Tibial nerve (tissue), 4 donors: ENCODE measurements at regions not wholly inside any gene's neighbourhood (a gene's known extent, or its start where the extent isn't known, plus 50 kb on each side); places are given as distances from the start of the nearest gene placed in this dataset.

ENCODE experiments used
- EP300 ChIP-seq, 2 donors: sonication (generic); formaldehyde crosslinking; IDR thresholded peaks; one replicate each; pipeline ENCODE4 v1.6.1; 2017; ENCODE audit warnings: antibody characterized with exemption in 2 of 2, mild to moderate bottlenecking in 1 of 2
- POLR2A ChIP-seq, 2 donors: fragments of 450-650 bp; IDR thresholded peaks; one replicate each; pipeline ENCODE4 v1.6.1; 2017; ENCODE audit warnings: antibody characterized with exemption in 2 of 2, mild to moderate bottlenecking in 2 of 2, moderate library complexity in 2 of 2
- TF ChIP-seq, protein P1 (sequence below), 5 experiments: fragments of 200-600 bp in 3 of 5; fragments of 450-650 bp in 2 of 5; sonication (generic) in 3 of 5; IDR thresholded peaks; one replicate each; pipeline ENCODE4 v1.5.1; 2016 to 2019; ENCODE audit warnings: antibody characterized with exemption in 5 of 5, mild to moderate bottlenecking in 3 of 5, moderate library complexity in 2 of 5

DNA sequence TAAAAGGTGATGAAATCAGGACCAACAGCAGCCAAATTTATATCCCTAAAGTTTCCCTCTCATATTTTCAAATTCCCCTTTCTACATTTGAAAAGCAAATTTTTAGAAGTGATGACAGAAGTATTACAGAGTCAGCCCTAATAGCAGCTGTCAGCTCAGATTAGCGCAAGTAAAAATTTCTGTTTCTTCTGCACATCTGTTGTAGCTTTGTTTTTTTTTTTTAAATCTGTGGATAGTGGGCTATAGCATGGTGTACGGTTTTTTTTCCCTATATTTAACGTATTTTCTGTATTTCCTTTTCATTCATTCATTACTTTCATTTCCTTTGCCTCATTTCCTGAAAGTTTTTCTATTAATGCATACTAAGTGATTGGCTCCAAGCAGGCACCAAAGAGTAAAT is 99.1 kb downstream of the MACIR start:
- TF ChIP-seq, protein P1, sequence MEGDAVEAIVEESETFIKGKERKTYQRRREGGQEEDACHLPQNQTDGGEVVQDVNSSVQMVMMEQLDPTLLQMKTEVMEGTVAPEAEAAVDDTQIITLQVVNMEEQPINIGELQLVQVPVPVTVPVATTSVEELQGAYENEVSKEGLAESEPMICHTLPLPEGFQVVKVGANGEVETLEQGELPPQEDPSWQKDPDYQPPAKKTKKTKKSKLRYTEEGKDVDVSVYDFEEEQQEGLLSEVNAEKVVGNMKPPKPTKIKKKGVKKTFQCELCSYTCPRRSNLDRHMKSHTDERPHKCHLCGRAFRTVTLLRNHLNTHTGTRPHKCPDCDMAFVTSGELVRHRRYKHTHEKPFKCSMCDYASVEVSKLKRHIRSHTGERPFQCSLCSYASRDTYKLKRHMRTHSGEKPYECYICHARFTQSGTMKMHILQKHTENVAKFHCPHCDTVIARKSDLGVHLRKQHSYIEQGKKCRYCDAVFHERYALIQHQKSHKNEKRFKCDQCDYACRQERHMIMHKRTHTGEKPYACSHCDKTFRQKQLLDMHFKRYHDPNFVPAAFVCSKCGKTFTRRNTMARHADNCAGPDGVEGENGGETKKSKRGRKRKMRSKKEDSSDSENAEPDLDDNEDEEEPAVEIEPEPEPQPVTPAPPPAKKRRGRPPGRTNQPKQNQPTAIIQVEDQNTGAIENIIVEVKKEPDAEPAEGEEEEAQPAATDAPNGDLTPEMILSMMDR (IDR thresholded peaks at IDR 0.05) = no peak
- no peak for TF ChIP-seq EP300 (IDR thresholded peaks at IDR 0.05)
- no peak for TF ChIP-seq POLR2A (IDR thresholded peaks at IDR 0.05)
